Epidermal melanocyte (primary cell): ENCODE measurements at regions not wholly inside any gene's neighbourhood (a gene's known extent, or its start where the extent isn't known, plus 50 kb on each side); places are given as distances from the start of the nearest gene placed in this dataset.
"Not testable (repeated sequence)": the region's sequence is repeated elsewhere in the genome, so short reads cannot be mapped to it uniquely, and the experiment has no call there.

Experiments used
- DNase-seq: peaks from one replicate; pipeline ENCODE4 v3.0.0; 2011; ENCODE audit warnings: low spot score; ENCODE audit not compliant: insufficient read length

DNA sequence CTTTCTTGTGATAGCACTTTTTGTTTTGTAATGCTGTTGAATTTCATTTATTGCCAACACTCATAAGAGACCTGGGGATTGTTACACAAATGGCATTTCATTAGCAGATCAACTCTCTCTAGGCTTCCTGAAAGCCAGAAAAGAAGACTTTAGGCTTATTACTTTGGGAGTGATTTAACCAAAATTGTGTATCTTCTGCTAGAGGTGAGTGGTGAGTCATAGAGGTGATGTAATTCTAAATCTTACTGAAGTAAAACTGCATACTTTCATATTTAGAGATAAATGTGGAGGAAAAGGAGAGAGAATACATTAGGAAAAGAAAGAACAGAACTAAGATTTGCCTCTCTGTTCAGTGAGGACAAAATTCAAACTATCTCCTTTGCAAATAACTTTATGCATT, 304.7 kb upstream of the RGS17 start:
- no peak for DNase-seq

DNA sequence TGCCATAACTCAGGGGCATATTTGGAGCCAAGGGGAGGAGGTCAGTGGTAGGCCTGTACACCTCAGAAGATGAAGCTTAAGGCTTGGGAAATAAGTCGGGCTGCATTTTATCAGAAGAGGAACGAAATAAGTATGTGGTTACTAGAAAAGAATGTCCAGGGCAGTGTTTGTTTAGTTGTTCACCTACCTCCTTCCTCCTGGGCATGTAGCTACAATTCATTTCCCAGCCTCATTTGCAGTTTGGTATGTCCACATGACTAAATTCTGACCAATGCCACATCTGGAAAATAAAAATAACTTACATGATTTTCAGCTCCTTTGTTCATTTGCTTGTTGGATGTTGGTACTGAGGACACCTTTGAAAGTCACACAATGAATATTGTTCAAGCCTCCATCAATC, 294.5 kb upstream of the RGS17 start:
- DNase-seq = no peak

DNA sequence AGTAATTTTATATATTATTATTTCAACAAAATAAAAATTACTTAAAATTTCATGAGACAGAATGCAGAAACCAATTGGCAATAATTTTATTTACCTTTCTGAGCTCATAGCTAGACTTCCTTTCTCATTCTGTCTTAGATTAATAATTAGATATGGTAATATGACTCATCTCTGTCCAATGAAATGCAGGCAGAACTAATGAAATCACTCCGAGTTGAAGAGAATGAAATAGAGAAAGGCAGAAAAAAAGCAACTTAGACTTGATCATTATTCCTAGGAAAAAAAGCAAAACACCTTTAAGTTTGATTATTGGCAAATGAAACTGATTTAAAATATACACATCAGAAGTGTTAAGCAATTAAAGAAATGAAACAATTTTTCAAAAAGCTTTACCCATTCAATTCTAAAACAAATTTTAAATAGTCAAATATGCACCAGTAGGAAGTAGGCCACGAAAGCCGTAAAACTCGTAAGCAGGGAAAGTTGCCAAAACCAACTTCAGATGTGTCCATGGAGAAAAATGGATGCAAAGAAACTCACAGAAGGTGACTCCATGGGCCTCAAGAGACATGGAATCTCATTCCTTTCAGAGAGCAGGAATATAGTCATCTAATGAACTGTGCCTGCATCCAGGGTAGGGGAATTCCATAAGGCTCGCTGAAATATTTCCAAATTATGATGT, 293.8 kb upstream of the RGS17 start:
- no peak for DNase-seq

DNA sequence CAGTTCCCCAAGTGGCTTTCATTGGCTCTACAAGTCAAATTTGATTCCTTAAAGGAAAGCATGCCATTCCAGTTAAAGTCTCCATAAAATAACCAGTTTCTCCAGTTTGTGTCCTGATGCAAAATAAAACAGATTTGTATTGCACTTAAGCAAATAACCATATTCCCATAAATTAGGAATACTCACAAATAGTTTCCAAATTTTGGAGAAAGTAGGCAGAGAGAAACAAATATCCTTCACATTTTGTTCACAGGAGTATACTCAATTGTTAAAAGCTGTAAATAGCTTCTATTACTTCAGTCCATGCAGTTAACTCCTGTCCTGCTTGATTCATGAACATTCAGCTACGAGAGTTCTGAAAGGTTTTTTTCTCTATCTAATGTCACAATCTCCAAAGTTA, 281.4 kb upstream of the RGS17 start:
- DNase-seq = no peak

DNA sequence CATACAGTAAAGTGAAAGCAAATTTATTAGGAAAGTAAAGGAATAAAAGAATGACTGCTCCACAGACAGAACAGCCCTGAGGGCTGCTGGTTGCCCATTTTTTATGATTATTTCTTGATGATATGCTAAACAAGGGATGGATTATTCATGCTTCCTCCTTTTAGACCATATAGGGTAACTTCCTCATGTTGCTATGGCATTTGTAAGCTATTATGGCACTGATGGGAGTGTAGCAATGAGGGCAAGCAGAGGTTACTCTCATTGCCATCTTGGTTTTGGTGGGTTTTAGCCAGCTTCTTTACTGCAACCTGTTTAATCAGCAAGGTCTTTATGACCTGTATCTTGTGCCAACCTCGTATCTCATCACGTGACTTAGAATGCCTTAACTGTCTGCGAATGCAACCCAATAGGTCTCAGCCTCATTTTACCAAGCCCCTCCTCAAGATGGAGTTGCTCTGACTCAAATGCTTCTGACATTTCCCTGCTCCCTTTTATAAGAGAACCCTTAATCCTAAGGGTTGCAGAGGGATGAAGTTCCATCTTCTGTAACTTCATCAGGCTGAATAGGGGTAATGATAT, 280.1 kb upstream of the RGS17 start:
- no peak for DNase-seq

DNA sequence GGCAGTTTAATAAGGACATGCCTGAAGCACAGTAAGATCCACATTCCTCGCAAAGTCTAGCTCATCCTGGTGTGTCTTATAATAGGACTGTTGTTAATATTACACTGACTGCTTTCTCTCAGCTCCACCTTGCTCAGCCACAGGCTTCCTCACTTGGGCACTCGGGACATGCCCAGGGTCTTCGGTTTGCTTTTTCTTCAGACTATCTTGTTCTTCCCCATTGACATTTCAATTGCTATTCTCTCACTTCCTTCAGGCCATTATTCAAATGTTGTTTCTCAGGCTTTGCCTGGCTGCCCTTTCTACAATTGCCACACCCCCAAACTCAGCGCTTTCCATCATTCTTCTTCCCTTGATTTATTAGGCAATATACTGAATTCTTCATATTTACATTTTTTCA, 274.8 kb upstream of the RGS17 start:
- no peak for DNase-seq

DNA sequence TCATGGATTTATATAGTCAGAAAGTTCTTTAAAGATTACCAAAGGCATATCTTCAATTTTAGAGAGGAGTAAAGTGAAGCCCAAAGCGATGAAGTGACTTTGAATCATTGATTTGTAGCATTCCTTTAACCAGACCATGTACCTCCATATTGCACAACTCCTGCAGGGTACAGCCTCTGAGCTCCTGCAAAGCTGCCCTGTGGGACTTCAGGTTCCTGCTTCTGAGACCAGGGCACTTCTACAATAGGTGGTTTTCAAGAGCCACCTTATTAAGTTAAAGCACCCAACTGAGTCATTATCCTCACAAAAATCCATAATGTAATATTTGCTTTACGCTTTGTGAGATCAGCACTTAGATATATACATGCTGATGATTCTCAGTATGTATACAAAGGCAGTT, 270.7 kb upstream of the RGS17 start:
- no peak for DNase-seq

DNA sequence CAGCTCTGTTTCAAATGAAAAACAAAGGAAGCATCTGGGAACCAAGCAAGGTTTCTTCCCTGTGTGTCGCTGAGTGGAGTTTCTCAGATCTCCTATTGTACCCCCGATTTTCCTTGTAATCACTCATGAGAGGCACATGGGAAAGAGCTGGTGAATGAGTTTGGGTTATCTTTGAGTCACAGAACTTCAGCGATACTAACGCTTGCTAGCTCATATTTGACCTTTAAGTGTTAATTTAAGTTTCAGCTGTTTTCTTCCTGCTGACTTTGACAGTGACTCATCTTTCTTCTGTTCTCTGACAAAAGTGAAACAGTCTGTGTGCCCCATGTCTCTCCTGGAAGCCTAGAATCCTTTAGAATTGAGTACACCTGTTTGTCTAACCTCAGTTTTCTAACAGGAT, 261.1 kb upstream of the RGS17 start:
- no peak for DNase-seq

DNA sequence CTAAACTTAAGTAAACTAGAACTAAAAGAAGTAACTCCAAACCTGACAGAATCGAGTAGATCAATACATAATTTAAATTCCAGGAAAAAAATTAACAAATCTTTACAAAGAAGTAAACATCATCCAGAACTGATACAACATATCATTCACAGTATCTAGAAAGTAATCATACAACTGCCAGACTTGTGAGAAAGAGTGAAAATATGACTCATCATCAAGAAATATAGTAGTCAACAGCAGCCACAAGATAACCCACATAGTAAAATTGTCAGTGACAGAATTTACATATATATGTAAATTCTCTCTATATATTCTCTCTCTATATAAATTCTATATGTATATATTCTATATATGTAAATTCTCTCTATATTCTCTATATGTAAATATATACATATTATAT, 242.8 kb upstream of the RGS17 start:
- DNase-seq = no peak

DNA sequence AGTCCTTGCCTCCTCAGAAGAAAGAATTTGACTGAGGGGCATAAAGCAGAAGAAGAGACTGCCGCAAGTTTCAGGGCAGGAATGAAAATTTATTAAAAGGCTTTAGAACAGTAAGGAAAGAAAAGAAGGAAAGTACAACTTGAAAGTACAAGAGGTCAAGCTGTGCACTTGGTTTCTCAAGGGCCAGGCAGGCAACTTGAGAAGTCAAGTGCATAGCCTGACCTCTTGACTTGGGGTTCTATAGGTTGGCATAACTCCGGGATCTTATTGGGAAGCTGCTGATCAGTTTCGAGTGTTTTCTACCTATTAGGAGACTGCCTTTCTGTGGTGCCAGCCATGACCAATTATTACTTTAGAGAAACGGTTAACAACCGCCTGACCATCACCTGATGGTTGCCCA, 237.0 kb upstream of the RGS17 start:
- DNase-seq = no peak

DNA sequence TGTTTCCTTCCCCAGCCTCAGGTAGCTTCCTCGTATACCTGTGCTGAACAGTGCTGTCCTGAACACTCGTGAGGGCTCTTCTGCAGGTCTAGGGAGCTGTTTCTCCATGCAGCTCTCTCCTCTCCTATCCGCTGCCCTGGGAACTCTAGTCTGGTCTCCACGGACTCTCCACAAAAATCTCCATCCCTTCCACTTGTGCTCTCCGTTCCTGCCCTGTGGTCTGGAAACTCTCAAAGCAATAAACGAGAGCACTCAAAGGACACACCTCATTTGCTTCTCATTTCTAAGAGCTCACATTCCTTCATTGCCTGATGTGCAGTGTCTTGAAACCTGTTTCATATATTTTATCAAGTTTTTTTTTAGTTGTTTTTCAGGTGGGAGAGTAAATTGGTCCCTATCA, 235.9 kb upstream of the RGS17 start:
- DNase-seq = no peak

DNA sequence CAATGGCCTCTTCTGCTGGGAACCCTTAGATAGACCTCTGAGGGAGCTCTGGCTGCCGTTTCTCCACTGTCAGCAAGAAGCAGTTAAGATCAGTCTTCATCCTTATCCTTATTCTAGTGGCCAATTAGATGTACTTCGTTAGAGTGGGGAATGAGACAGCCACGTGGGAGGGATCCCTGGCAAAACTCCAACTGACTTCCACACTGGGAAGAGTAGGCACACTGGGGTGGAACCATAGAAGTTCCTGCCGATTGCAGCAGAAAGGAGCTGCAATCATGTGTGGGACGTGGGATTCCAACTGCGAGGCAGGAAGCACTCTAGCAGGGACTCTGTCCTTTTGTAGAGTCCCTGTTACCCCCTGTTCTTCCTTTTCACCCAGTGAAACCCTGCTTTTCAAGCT, 226.3 kb upstream of the RGS17 start:
- DNase-seq = no peak

DNA sequence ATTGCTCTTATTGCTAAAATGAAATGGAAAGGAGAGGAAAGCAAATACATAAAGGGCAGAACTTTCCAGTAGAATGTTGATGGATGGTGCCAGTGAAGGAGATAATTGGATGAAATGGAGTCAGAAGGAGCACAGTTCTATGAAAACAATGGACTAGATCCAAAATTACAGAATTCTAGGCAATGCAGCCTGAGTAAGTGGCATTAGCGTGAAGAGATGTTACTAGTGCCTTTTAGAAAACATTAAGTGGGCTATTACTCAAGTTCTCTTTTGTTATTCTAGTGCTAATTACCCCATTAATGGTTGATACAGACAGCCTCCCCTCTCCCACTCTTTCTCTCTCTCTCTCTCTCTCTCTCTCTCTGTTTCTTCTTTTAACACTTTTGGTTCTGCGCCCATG, 209.5 kb upstream of the RGS17 start:
- DNase-seq = no peak

DNA sequence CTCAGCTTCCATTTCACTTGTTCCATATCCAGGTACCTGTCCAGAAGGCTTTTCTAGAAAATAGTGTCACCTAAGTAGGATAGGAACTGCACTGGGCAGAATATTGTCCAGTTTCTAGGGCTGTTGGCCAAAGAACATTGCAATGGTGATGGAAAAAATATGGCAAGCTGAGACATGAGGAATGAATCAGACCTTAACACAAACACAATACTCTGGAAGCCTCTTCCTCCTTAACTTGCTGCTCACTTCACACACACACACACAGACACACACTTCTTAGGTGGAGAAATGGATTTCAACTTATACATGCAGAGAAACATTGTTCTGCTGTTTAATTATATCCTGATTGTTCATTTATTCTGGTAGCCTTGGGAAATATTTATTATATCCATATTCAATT, 203.0 kb upstream of the RGS17 start:
- DNase-seq = no peak

DNA sequence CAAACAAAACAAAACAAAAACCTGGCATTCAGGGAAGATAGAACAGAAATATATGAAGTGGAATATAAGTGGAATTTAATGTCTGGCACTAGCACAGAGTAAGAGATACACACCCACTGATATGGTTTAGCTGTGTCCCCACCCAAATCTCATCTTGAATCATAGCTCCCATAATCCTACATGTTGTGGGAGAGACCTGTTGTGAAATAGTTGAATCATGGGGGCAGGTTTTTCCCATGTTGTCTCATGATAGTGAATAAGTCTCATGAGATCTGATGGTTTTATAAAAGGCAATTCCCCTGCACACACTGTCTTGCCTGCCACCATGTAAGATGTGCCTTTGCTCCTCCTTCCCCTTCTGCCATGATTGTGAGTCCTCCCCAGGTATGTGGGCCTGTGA, 200.1 kb upstream of the RGS17 start:
- not testable (repeated sequence) for DNase-seq

DNA sequence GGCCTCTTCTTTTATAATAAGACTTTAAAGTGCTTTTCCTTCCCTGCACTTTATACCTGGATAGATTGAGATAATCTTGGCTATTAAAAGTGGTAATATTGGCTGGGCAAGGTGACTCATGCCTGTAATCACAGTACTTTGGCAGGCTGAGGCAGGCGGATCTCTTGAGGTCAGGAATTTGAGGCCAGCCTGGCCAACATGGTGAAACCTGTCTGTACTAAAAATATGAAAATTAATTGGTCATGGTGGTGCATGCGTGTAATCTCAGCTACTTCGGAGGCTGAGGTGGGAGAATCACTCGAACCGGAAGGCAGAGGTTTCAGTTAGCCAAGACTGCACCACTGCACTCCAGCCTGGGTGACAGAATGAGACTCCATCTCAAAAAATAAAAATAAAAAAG, 197.1 kb upstream of the RGS17 start:
- DNase-seq = no peak

DNA sequence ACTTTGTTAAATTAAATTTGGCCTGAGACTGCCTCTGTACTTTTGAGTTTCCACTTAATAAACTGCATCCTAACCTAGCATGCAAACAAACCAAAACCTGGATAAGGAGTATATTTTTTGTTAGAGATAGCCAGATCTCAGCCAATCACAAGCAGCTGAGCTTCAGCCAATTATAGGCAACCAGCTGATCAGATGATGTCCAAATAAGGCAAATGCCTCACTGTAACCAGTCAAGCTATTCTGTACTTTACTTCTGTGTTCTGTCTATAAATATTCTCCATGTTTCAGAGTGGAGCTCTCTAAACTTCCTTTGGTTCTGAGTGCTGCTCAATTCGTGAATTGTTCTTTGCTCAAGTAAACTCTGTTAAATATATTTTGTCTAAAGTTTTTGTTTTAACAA, 194.6 kb upstream of the RGS17 start:
- DNase-seq = no peak

DNA sequence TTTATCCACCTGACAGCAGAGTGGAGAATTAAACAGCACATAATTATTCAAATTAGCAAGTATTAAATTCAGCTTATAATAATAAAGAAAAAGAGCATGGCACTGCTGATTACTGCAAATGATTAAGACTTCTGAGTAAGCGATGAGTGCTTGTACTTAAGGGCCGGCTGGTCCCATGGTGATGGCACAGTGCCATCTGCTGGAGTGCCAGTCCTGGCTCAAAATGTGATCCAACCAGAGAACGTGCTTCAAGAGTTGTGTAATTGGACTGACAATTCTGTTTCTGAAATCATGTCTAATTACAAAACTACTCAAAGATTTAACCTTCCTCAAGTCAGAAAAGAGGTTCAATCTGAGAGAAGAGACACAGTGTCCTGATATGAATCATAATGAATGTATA, 181.6 kb upstream of the RGS17 start:
- no peak for DNase-seq

DNA sequence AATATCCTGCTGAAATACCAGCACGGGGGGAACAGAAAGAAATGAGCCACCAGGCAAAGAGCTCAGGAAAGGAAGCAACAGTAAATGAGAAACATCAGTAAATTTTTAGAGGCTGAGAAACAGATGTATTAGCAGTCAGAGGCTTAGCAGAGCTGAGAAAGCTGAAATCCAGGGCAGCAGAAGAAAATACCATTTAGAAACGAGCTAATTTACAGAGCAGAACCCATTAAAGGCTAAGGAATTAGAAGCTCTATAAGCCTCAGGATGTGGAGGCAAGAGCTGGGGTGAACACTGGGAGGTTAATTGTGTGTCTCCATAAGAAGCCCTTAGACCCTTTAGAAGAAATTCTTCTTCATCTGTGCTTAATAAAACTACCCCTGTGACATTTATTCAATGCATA, 178.6 kb upstream of the RGS17 start:
- DNase-seq = no peak

DNA sequence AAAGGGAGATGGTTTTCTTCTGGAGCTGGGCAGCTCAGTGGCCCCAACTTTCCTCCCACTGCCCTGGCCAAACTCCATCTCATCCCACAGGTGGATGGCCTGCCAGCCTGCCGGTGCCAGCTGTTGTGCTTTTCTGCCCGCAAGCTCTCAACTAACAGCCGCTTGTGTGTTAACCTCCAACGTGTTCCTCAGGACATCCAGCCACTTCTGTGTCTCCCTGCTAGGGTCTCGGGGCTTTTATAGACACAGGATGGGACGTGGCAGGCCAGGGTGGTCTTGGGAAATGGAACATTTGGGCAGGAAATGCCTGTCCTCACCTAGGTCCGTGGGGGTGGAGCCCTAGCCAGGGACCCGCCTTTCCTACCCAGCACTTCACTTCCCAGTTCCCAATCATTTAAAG, 171.1 kb upstream of the RGS17 start:
- DNase-seq = no peak

DNA sequence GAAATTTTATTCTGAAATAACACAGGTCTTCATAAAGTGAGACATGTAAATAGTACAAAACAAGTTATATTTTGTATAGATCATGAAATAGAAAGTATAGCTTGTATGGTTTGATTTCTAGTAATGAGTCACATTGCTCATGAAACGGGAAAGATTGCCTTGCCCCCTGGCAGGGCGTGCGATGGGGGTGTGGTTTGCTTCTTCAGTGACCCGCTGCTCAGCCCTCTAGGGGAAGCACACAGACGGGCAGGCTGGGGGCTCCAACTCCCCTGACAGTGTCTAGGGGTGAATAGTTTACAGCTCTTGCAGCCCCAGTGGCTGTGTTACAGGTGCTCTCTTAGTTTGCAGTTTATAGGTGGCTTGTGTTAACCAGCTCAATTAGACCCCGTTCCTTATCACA, 170.5 kb upstream of the RGS17 start:
- no peak for DNase-seq

DNA sequence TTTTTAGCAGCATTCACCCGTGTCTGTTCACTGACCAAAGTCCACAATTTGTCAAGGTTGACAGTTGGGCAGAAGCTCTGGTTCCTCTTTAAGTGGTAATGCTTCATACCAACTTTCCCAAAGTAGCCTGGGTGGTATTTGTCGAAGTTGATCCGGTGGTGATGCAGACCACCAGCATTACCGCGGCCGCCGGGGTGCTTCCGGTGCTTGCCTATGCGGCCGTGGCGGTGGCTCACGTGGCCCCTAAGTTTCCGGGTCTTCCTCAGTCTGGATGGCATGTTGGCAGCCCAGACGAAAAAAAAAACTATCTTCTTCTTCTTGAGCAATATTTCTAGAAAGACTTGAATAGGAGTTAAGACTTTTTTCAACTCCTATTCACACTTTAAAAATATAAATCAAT, 151.4 kb upstream of the RGS17 start:
- DNase-seq = not testable (repeated sequence)

DNA sequence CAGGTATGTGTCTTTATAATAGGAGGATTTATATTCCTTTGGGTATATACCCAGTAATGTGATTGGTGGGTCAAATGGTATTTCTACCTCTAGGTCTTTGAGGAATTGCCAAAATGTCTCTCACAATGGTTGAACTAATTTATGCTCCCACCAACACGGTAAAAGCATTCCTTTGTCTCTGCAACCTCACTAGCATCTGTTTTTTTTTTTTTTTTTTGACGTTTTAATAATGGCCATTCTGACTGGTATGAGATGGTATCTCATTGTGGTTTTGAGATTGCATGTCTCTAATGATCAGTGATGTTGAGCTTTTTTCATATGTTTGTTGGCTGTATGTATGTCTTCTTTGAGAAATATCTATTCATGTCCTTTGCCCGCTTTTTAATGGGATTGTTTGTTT, 144.9 kb upstream of the RGS17 start:
- no peak for DNase-seq
